ENCODE measurements at regions not wholly inside any gene's neighbourhood (a gene's known extent, or its start where the extent isn't known, plus 50 kb on each side); places are given as distances from the start of the nearest gene placed in this dataset.

- DNase-seq (ENCODE audit: low read depth in 4 of 4, low spot score in 3 of 4): no peak
Measured at GRCh38 chr13:99863789-99864626, 107.6 kb downstream of the ZIC5 start.

DNA sequence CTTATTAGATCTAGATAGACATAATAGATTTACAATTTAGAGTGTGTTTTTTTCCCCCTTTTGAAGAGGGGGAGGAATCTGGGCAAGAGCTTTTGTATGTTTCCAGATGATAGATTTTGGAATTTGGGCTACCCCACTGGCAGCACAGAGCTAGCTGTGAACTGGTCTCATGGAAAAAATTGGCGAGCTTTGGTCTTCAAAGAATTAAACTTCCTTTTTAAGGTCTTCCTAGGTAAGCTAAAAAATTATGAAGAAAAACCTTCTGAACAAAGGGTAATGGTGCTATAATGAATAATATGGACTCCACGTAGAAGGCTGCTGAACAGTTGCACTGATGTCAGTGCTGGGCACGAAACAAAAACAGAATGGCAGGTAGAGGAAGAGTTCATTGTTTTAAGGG lies 109.3 kb downstream of the ZIC5 start:
- DNase-seq (ENCODE audit: low read depth in 4 of 4, low spot score in 3 of 4): no peak

DNA sequence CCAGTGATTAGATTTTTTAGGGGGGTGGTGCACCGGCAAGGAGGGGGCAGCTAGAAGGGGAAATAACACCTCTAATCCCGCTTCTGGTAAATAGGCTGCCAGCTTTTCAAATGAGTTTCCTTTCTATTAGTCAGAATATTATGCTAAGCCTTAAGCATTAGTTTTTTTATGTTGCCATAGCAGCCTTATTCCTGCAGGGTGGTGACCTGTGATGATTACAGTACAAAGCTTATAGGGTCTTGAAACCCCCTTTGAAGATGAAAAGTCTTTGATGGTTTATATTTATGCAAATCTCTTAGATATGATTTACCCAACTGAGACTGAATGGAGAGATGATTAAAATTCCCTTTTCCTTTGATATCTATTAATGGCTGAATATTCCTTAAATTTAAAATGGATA lies 109.8 kb downstream of the ZIC5 start:
- no peak for DNase-seq (ENCODE audit: low read depth in 4 of 4, low spot score in 3 of 4)

- DNase-seq (ENCODE audit: low read depth in 4 of 4, low spot score in 3 of 4): peak in 1 of 4 donors; percentile 7
Measured at GRCh38 chr13:99860745-99861144, 110.8 kb downstream of the ZIC5 start.

DNA sequence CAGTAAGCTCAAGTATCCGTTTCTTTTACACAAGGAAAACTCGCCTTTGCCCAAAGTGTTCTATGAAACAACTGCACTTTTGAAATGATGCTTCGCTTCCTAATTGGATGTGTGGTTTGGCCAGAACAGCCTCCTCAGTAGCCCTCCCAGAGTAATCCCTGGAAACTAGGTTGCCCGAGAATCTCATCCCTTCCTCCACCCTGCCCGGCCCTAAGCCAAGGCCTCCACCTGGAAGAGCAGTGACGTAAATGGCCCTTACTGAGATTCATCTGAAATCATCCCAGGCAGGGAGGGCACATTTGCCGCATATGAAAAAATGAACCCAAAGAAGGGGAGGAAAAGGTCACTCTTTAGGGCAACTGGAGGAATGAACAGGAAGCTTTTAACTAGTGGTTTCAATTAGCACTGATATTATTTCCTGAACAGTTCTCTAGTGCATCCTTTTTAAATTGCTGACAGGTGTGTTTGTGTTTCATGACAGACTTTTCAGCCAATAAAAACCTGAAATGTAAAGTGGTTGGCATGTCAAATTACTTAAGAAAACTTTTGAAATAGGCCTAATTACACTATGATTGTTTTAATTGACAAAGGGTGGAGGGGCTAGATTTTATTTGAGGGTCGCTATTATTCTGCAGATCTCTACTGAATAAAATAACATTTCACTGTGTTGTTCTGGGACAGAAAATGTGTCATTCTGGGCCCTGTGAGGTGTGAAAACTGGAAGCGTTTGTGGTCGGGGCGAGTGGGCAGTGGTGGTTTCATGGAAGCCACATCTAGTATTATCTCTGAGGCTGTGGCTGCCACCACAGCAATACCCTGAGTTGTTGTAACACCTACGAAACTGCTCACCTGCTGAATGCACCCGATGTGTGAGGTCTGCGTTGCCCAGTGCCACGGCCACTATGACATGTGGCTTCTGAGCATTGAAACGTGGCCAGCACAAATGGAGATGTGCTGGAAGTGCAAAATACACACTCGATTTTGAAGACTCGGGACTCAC lies 112.1 kb downstream of the ZIC5 start:
- DNase-seq (ENCODE audit: low read depth in 4 of 4, low spot score in 3 of 4): no peak

- no peak for DNase-seq (ENCODE audit: low read depth in 4 of 4, low spot score in 3 of 4)
Measured at GRCh38 chr13:99857738-99858137, 113.8 kb downstream of the ZIC5 start.

- no peak for DNase-seq (ENCODE audit: low read depth in 4 of 4, low spot score in 3 of 4)
Measured at GRCh38 chr13:99855526-99856420, 115.8 kb downstream of the ZIC5 start.

DNA sequence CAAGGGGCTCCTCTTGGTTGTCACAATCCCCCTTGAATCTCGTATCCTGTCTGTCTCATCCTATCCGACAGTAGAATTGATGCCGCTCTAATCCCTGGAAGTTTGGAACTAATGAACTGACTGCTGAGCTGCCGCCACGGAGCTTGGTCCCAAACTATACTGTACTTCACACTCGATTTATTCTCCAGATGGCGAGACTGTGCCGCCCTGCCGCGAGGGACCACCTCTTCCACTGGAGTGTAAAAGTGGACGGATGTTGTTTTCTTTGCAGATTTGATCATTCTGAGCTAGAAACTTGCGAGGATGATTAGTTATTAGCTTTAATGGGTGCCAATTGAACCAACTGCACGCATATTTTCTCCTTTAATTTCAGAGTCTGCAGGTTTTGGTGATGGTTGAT lies 117.2 kb downstream of the ZIC5 start:
- DNase-seq (ENCODE audit: low read depth in 4 of 4, low spot score in 3 of 4): no peak

DNA sequence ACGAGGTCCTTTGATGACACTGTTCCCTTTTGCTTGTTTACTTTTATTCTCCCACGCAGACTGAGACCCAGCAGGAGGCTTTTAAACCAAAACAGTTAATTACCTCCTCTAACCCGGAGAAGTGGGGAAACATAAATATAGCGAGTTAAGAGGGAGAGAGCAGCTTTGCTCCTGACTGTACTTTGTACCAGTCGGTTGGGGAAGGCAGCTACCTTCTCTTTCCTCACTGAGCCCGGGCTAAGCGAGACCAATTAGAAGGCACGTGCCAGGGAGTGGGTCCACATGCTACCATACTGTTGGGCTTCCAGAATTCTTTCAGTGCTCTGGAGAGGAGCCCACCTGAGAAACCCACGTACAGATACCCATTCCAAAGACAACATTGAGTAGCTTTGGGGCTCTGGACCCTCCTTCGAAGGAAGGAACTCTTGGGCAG lies 124.2 kb downstream of the ZIC5 start:
- no peak for DNase-seq (ENCODE audit: low read depth in 4 of 4, low spot score in 3 of 4)

- DNase-seq (ENCODE audit: low read depth in 4 of 4, low spot score in 3 of 4): no peak
Measured at GRCh38 chr13:99845161-99845874, 126.2 kb downstream of the ZIC5 start.

DNA sequence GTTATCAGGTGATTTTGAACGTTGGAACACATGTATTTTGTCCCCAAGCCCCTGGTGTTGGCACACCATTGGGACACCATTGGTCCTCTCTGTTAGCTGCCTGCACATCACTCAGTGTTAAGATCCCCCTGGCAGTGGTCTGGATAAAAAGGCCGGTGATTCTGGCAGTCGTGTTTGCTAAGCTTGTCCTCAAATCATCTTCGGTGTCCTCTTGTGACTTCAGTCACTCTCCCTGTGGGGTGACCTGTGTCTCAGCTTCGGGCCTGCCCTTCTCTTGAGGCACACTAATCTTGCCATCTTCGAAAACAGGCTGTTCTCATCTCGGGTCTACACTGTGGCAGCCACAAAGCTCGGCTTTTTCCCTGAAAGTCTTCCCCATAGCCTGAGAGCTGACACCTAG lies 127.1 kb downstream of the ZIC5 start:
- no peak for DNase-seq (ENCODE audit: low read depth in 4 of 4, low spot score in 3 of 4)

- DNase-seq (ENCODE audit: low read depth in 4 of 4, low spot score in 3 of 4): no peak
Measured at GRCh38 chr13:99843872-99844271, 127.7 kb downstream of the ZIC5 start.

DNA sequence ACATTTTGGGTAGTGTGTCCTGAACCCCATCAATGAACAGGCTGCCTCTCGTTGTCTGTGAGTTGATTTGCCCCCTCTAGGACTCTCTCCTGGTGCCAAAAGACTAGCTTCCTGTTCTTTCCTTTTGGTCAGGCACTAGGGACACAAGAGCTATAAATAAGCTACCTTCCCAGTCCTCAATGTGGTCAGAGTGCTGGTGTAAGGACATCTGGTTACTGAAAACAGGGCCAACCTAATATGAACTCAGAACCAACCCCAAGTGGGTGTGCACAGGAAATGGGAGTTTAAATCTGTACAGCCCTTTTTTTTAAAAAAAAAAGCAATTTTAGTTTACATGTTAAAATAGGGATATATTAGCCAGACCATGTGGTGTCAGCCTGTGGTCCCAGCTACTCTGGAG lies 129.2 kb downstream of the ZIC5 start:
- DNase-seq (ENCODE audit: low read depth in 4 of 4, low spot score in 3 of 4): no peak

DNA sequence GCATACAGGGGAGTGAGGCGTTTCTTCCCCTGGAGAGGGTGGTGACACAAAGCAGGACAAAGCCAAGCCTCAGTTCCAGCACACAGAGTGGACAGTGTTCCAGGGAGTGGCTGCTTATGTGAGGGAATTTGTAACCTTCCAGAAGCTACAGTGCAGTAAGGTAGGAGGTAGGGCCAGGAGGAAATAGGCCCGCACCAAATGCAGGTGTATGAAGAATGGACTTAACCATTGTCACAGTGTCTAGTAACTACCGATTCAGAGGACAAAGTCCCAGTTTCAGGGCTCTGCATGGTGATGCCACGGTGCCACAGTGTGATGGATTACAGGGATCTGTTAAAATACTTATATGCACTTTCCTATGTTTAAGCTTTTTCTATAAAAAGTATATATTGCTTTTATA lies 135.3 kb downstream of the ZIC5 start:
- DNase-seq (ENCODE audit: low read depth in 4 of 4, low spot score in 3 of 4): no peak

GRCh38 chr13:99835442-99835841 lies 136.1 kb downstream of the ZIC5 start:
- DNase-seq (ENCODE audit: low read depth in 4 of 4, low spot score in 3 of 4): no peak

DNA sequence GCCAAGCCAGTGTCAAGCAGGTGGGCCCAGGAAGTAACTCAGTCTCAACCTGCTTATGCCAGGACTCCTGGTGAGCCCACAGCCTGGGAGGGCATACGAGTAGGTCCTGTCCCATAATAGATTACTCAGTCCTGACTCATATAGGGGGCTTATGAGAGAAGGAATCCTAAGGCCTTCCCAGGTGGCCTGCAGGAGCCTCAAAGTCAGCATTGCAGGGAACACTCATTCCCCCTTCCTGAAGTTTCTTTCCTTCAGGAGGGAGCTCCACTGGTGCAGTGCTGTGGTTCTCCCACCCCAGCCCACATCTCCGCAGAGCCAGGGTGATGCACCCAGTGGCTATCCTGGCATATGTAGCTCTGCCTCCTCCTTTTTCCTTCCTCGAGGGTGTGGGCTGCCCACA lies 137.3 kb downstream of the ZIC5 start:
- DNase-seq (ENCODE audit: low read depth in 4 of 4, low spot score in 3 of 4): no peak

DNA sequence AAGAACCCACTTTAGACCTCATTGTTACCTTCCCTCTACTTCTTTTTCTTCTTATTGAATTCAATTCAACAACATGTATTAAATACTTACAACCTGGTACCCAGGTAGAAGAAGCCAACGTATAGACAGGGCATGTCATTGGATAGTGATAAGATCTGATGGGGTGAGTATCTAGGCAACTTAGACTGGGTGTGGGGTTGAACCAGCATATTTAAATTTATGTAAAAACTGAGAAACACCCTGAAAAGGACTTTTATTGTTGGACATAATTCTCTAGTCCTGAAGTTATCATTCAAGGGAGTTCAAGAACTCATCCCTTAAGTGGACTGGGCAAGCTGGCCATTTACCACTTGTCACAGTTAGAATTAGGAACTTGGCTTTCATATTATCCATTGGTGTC lies 139.2 kb downstream of the ZIC5 start:
- no peak for DNase-seq (ENCODE audit: low read depth in 4 of 4, low spot score in 3 of 4)

DNA sequence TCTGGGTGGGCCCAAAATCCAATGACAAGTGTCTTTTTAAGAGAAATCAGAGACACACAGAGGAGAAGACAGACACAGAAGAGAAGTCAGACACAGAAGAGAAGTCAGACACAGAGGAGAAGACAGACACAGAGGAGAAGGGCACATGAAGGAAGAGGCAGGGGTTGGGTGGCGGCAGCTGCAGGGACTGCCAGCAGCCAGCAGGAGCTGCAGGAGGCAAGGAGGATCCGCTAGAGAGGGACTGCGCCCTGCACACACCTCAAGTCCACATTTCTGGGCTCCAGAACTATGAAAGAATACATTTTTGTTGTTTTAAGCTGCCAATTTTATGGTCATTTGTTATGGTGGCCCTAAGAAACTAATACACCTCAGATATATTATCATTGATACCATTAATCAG lies 140.6 kb downstream of the ZIC5 start:
- DNase-seq (ENCODE audit: low read depth in 4 of 4, low spot score in 3 of 4): no peak

DNA sequence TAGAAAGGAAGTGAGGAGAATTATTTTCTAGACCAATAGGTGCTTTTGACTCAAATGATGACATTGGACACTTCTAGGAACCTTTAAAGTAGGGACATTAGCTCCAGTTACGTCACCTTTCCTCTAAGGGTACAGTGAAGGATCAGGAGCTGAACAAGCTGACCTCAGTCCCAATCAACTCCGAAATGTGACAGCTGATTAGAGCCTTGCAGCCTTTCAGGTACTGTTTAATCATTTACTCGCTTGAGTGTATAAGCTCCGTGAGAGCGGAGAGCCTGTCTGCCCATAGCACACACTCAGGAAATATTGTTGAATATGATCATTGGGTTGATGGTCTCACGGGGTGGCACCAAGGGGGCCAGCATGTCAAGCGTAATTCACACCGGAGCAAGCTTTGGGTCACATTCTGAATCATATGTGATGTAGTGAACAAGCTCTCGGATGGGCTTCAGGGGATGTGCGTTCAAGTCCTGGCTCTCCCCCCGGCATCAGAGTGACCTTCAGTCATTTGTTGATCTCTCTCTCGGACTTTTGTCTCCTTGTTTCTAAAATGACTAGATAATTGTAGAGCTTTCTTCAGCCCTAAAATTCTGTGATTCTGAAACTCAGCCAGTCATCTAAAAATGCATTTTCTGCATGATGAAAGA lies 141.9 kb downstream of the ZIC5 start:
- no peak for DNase-seq (ENCODE audit: low read depth in 4 of 4, low spot score in 3 of 4)
